ENCODE measurements at regions not wholly inside any gene's neighbourhood (a gene's known extent, or its start where the extent isn't known, plus 50 kb on each side); places are given as distances from the start of the nearest gene placed in this dataset.
A peak's percentile ranks its signal among the peaks of the same experiment; 100 is the strongest.
"Not testable (repeated sequence)": the region's sequence is repeated elsewhere in the genome, so short reads cannot be mapped to it uniquely, and the experiment has no call there.

GRCh38 chr16:63883091-63883490, 1238.8 kb downstream of the CDH11 start:
- DNase-seq (ENCODE audit: low spot score) (no peak), ATAC-seq (ENCODE audit: low FRiP score) (no peak)
- no peak for TF ChIP-seq CTCF (IDR thresholded peaks at IDR 0.05)

- no peak for ATAC-seq (ENCODE audit: low FRiP score)
- DNase-seq (ENCODE audit: low spot score) = no peak
- TF ChIP-seq CTCF (IDR thresholded peaks at IDR 0.05) = no peak
Measured at GRCh38 chr16:63882576-63882975, 1239.3 kb downstream of the CDH11 start.

GRCh38 chr16:63880948-63881347, 1240.9 kb downstream of the CDH11 start:
- TF ChIP-seq CTCF (IDR thresholded peaks at IDR 0.05) = no peak
- DNase-seq (ENCODE audit: low spot score) (no peak), ATAC-seq (ENCODE audit: low FRiP score) (no peak)

- TF ChIP-seq CTCF (IDR thresholded peaks at IDR 0.05) = no peak
- DNase-seq (ENCODE audit: low spot score) (no peak), ATAC-seq (ENCODE audit: low FRiP score) (no peak)
Measured at GRCh38 chr16:63877401-63877800, 1244.5 kb downstream of the CDH11 start.

- ATAC-seq (ENCODE audit: low FRiP score) = peak; percentile 80
- no peak for DNase-seq (ENCODE audit: low spot score)
Measured at GRCh38 chr16:63876103-63876502, 1245.8 kb downstream of the CDH11 start.

GRCh38 chr16:63860700-63861099, 1261.2 kb downstream of the CDH11 start:
- not testable (repeated sequence) for DNase-seq (ENCODE audit: low spot score); ATAC-seq (ENCODE audit: low FRiP score)

More at GRCh38 chr16:63876103-63876502, 1245.8 kb downstream of the CDH11 start:
- no peak for TF ChIP-seq CTCF (IDR thresholded peaks at IDR 0.05)

GRCh38 chr16:63856537-63856936, 1265.3 kb downstream of the CDH11 start:
- ATAC-seq (ENCODE audit: low FRiP score) (no peak), DNase-seq (ENCODE audit: low spot score) (no peak)
- no peak for TF ChIP-seq CTCF (IDR thresholded peaks at IDR 0.05)

GRCh38 chr16:63850979-63851378, 1270.9 kb downstream of the CDH11 start:
- no peak for ATAC-seq (ENCODE audit: low FRiP score)
- no peak for DNase-seq (ENCODE audit: low spot score)
- no peak for TF ChIP-seq CTCF (IDR thresholded peaks at IDR 0.05)

All from omental fat pad (tissue), 3 donors.